ENCODE measurements at regions not wholly inside any gene's neighbourhood (a gene's known extent, or its start where the extent isn't known, plus 50 kb on each side); places are given as distances from the start of the nearest gene placed in this dataset.

DNA sequence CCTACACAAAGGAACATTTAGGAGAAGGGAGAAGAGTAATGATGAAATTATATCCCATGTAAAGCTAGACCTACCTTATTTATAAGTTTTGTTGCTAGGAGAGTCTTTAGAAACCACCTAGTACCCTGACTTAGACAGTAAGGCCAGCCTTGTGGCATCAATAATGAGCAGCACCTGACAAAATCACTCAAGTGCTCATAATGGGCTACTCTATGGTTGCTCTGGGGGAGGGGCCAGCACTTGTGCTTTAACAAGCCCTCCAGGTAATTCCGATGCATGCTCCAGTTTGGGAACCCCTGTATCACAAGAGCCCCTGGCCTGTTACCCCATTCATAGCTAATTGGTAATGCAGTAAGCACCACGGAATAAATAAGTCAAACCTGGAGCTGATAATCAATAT is 102.9 kb upstream of the ALK start:
- TF ChIP-seq, protein P1, sequence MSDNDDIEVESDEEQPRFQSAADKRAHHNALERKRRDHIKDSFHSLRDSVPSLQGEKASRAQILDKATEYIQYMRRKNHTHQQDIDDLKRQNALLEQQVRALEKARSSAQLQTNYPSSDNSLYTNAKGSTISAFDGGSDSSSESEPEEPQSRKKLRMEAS (CRISPR knock-in tag; IDR thresholded peaks at IDR 0.05): no peak
- TF ChIP-seq, protein P2, sequence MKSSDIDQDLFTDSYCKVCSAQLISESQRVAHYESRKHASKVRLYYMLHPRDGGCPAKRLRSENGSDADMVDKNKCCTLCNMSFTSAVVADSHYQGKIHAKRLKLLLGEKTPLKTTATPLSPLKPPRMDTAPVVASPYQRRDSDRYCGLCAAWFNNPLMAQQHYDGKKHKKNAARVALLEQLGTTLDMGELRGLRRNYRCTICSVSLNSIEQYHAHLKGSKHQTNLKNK (CRISPR knock-in tag; IDR thresholded peaks at IDR 0.05): no peak
- TF ChIP-seq, protein P3, sequence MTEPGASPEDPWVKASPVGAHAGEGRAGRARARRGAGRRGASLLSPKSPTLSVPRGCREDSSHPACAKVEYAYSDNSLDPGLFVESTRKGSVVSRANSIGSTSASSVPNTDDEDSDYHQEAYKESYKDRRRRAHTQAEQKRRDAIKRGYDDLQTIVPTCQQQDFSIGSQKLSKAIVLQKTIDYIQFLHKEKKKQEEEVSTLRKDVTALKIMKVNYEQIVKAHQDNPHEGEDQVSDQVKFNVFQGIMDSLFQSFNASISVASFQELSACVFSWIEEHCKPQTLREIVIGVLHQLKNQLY (CRISPR knock-in tag; IDR thresholded peaks at IDR 0.05): no peak
- TF ChIP-seq, protein P4, sequence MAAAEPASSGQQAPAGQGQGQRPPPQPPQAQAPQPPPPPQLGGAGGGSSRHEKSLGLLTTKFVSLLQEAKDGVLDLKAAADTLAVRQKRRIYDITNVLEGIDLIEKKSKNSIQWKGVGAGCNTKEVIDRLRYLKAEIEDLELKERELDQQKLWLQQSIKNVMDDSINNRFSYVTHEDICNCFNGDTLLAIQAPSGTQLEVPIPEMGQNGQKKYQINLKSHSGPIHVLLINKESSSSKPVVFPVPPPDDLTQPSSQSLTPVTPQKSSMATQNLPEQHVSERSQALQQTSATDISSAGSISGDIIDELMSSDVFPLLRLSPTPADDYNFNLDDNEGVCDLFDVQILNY (CRISPR knock-in tag; IDR thresholded peaks at IDR 0.05): no peak
- TF ChIP-seq, protein P5, sequence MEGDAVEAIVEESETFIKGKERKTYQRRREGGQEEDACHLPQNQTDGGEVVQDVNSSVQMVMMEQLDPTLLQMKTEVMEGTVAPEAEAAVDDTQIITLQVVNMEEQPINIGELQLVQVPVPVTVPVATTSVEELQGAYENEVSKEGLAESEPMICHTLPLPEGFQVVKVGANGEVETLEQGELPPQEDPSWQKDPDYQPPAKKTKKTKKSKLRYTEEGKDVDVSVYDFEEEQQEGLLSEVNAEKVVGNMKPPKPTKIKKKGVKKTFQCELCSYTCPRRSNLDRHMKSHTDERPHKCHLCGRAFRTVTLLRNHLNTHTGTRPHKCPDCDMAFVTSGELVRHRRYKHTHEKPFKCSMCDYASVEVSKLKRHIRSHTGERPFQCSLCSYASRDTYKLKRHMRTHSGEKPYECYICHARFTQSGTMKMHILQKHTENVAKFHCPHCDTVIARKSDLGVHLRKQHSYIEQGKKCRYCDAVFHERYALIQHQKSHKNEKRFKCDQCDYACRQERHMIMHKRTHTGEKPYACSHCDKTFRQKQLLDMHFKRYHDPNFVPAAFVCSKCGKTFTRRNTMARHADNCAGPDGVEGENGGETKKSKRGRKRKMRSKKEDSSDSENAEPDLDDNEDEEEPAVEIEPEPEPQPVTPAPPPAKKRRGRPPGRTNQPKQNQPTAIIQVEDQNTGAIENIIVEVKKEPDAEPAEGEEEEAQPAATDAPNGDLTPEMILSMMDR (IDR thresholded peaks at IDR 0.05): no peak

Measured in WTC11 (cell line).